Ascending aorta (tissue), 2 donors: ENCODE measurements at regions not wholly inside any gene's neighbourhood (a gene's known extent, or its start where the extent isn't known, plus 50 kb on each side); places are given as distances from the start of the nearest gene placed in this dataset.

Source experiments
- DNase-seq, 2 donors: peaks; one replicate each; pipeline ENCODE4 v3.0.0-alpha.2; 2019; ENCODE audit warnings: low spot score in 2 of 2
- H3K27ac ChIP-seq, 2 donors: fragments of 200-600 bp; sonication (generic); one replicate each; pipeline ENCODE4 v1.5.1; 2016 to 2017; ENCODE audit warnings: mild to moderate bottlenecking in 1 of 2
- H3K27me3 ChIP-seq: fragments of 200-600 bp; sonication (generic); one replicate; pipeline ENCODE4 v1.5.1; 2017
- H3K36me3 ChIP-seq, 2 donors: fragments of 200-600 bp; sonication (generic); one replicate each; pipeline ENCODE4 v1.5.1; 2016
- H3K4me1 ChIP-seq, 2 donors: fragments of 200-600 bp; sonication (generic); one replicate each; pipeline ENCODE4 v1.5.1; 2016 to 2017; ENCODE audit warnings: mild to moderate bottlenecking in 1 of 2
- H3K4me3 ChIP-seq, 2 donors: fragments of 200-600 bp; sonication (generic); one replicate each; pipeline ENCODE4 v1.5.1; 2016 to 2017; ENCODE audit warnings: mild to moderate bottlenecking in 1 of 2
- H3K9me3 ChIP-seq, 2 donors: fragments of 200-600 bp; sonication (generic); one replicate each; pipeline ENCODE4 v1.5.1; 2016
- CTCF ChIP-seq, 3 experiments: fragments of 200-600 bp in 2 of 3; fragments of 450-650 bp in 1 of 3; sonication (generic) in 2 of 3; IDR thresholded peaks; one replicate each; pipeline ENCODE4 v1.5.1; 2016 to 2019; ENCODE audit warnings: antibody characterized with exemption in 3 of 3, mild to moderate bottlenecking in 1 of 3, moderate library complexity in 1 of 3
- intact Hi-C: fragments of 100-400 bp; cut with DNase I; formaldehyde crosslinking; loops from one replicate; pipeline ENCODE4 v1.15.1; 2023

- H3K4me1 ChIP-seq: no peaks in the 10 kb centered on the region
- H3K27me3 ChIP-seq: no peaks in the 10 kb centered on the region
- no peak overlapping the region for H3K27ac ChIP-seq
- H3K36me3 ChIP-seq: no peaks in the 10 kb centered on the region
- no peak overlapping the region for H3K4me3 ChIP-seq
- no peak for TF ChIP-seq CTCF (IDR thresholded peaks at IDR 0.05)
- DNase-seq: no peak
- H3K9me3 ChIP-seq: no peaks in the 10 kb centered on the region
- intact Hi-C loops: no loop called here
Observed at GRCh38 chr12:111149299-111149698, 219.6 kb downstream of the PHETA1 start.

GRCh38 chr12:111148005-111148404 is 220.9 kb downstream of the PHETA1 start:
- no peak overlapping the region for H3K27ac ChIP-seq
- no peak for DNase-seq
- H3K36me3 ChIP-seq: no peaks in the 10 kb centered on the region
- intact Hi-C loops: no loop called here
- H3K4me1 ChIP-seq: no peaks in the 10 kb centered on the region
- no peaks in the 10 kb centered on the region for H3K9me3 ChIP-seq
- no peak overlapping the region for H3K4me3 ChIP-seq
- H3K27me3 ChIP-seq: no peaks in the 10 kb centered on the region
- TF ChIP-seq CTCF (IDR thresholded peaks at IDR 0.05): no peak

GRCh38 chr12:111143271-111143670 is 222.9 kb upstream of the MYL2 start:
- Histone ChIP-seq H3K27ac (no peak overlapping the region), H3K4me1 (no peaks in the 10 kb centered on the region), H3K27me3 (no peaks in the 10 kb centered on the region), H3K4me3 (no peak overlapping the region), H3K36me3 (no peaks in the 10 kb centered on the region), H3K9me3 (no peaks in the 10 kb centered on the region)
- intact Hi-C loops: no loop called here
- no peak for DNase-seq
- TF ChIP-seq CTCF (IDR thresholded peaks at IDR 0.05): no peak

- Histone ChIP-seq H3K27ac (no peak overlapping the region), H3K9me3 (no peaks in the 10 kb centered on the region), H3K36me3 (no peaks in the 10 kb centered on the region), H3K27me3 (no peaks in the 10 kb centered on the region), H3K4me1 (no peaks in the 10 kb centered on the region), H3K4me3 (no peak overlapping the region)
- DNase-seq: no peak
- intact Hi-C loops: no loop called here
- TF ChIP-seq CTCF (IDR thresholded peaks at IDR 0.05): no peak
Observed at GRCh38 chr12:111141205-111141604, 220.8 kb upstream of the MYL2 start.

- Histone ChIP-seq H3K4me3 (no peak overlapping the region), H3K36me3 (no peaks in the 10 kb centered on the region), H3K27ac (no peak overlapping the region), H3K4me1 (no peaks in the 10 kb centered on the region), H3K27me3 (no peaks in the 10 kb centered on the region), H3K9me3 (no peaks in the 10 kb centered on the region)
- DNase-seq: no peak
- TF ChIP-seq CTCF (IDR thresholded peaks at IDR 0.05): no peak
- intact Hi-C loops: no loop called here
Observed at GRCh38 chr12:111138016-111138415, 217.6 kb upstream of the MYL2 start.

DNA sequence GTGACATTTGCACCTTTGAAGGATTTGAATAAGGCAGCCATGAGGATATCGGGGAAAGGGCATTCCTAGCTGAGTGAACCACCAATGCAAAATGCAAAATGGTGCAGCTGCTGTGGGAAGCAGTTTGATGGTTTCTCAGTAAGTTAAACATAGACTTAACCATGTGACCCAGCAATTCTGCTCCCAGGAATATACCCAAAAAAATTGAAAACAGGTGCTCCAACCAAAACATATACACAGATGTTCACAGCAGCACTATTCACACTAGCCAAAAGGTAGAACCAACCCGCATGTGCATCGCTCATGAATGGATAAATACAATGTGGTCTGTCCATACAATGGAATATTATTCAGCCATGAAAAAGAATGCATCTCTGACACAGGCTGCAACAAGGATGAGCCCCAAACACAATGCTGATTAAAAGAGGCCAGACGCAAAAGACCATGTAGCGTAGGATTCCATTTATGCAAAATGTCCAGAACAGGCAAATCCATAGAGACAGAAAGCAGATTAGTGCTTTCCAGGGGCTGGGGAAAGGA is 215.0 kb upstream of the MYL2 start:
- DNase-seq: no peak
- TF ChIP-seq CTCF (IDR thresholded peaks at IDR 0.05): no peak
- no peaks in the 10 kb centered on the region for H3K36me3 ChIP-seq
- intact Hi-C loops: no loop called here
- H3K4me1 ChIP-seq: no peaks in the 10 kb centered on the region
- no peaks in the 10 kb centered on the region for H3K27me3 ChIP-seq
- H3K9me3 ChIP-seq: no peaks in the 10 kb centered on the region
- H3K27ac ChIP-seq: no peak overlapping the region
- no peak overlapping the region for H3K4me3 ChIP-seq
